GM12878 (cell line): ENCODE measurements at regions not wholly inside any gene's neighbourhood (a gene's known extent, or its start where the extent isn't known, plus 50 kb on each side); places are given as distances from the start of the nearest gene placed in this dataset.

Experiments used
- ATAC-seq: fragments of 200-7000 bp; cut with Tn5 transposase; 3 replicates; pipeline ENCODE4 v1.9.1; 2020; ENCODE audit warnings: mild to moderate bottlenecking, moderate library complexity
- BruUV-seq: library from RNA; stranded (reverse); fragments of 400-500 nt; replicated peaks from 2 replicates; lab custom pipeline; 2021; lab: Mats Ljungman, UMichigan
- CTCF ChIA-PET: fragments of 300-600 bp; sonication (Branson Sonifier 250); formaldehyde crosslinking; extraction: SDS; loops from one replicate; lab custom pipeline; 2021; ENCODE audit warnings: inconsistent platforms; lab: Yijun Ruan, JAX
- POLR2A ChIA-PET: fragments of 350-600 bp; formaldehyde crosslinking; extraction: SDS; loops from one replicate; lab custom pipeline; 2021; ENCODE audit warnings: inconsistent platforms; lab: Charles Lee
- RAD21 ChIA-PET: fragments of 300-600 bp; sonication (Branson Sonifier 250); formaldehyde crosslinking; loops from one replicate; lab custom pipeline; 2023; ENCODE audit warnings: antibody characterized with exemption; ENCODE audit not compliant: unreplicated experiment; lab: Charles Lee
- SMC1A ChIA-PET: fragments of 300-600 bp; sonication (Branson Sonifier 250); formaldehyde crosslinking; loops from one replicate; lab custom pipeline; 2023; ENCODE audit not compliant: unreplicated experiment, uncharacterized antibody; lab: Charles Lee
- DNase-seq: peaks from one replicate; pipeline ENCODE4 v3.0.0-alpha.2; 2011; ENCODE audit warnings: low read depth, low spot score
- FAIRE-seq: peaks from 3 replicates; lab custom pipeline; 2011; peaks lifted over from hg19 to GRCh38; lab: Jason Lieb, UNC
- H2AFZ ChIP-seq: 2 replicates; pipeline ENCODE4 v1.6.0; 2011; ENCODE audit warnings: low read depth, low read length, control low read depth; ENCODE audit not compliant: control insufficient read depth
- H3K27ac ChIP-seq: 2 replicates; pipeline ENCODE4 v1.5.1; 2011; ENCODE audit warnings: control low read depth; ENCODE audit not compliant: control insufficient read depth, insufficient read depth
- H3K27me3 ChIP-seq, 2 experiments: replicated peaks in 1 of 2; 2 replicates each; pipeline versions ENCODE4 v1.6.0 to v1.6.1; 2011; ENCODE audit warnings: low read length in 1 of 2; ENCODE audit not compliant: control insufficient read depth in 2 of 2, insufficient read depth in 2 of 2
- H3K36me3 ChIP-seq, 2 experiments: 2 replicates each; pipeline ENCODE4 v1.5.1; 2011; ENCODE audit warnings: low read length in 1 of 2; ENCODE audit not compliant: control insufficient read depth in 2 of 2, insufficient read depth in 2 of 2
- H3K4me1 ChIP-seq: 2 replicates; pipeline ENCODE4 v1.6.1; 2011; ENCODE audit warnings: mild to moderate bottlenecking, low read length, moderate library complexity, mixed read lengths; ENCODE audit not compliant: control insufficient read depth, insufficient read depth
- H3K4me2 ChIP-seq: 2 replicates; pipeline ENCODE4 v1.6.0; 2011; ENCODE audit warnings: control low read depth; ENCODE audit not compliant: control insufficient read depth, insufficient read depth
- H3K4me3 ChIP-seq: fragments of 200-600 bp; sonication (generic); 2 replicates; pipeline ENCODE4 v1.5.1; 2016
- H3K79me2 ChIP-seq: 2 replicates; pipeline ENCODE4 v1.6.0; 2011; ENCODE audit warnings: low read length; ENCODE audit not compliant: control insufficient read depth, insufficient read depth
- H3K9ac ChIP-seq: 2 replicates; pipeline ENCODE4 v1.8.0; 2011; ENCODE audit warnings: low read length, control low read depth, mixed read lengths; ENCODE audit not compliant: control insufficient read depth, insufficient read depth
- H3K9me3 ChIP-seq: replicated peaks from 3 replicates; pipeline ENCODE4 v1.5.1; 2011; ENCODE audit warnings: mild to moderate bottlenecking, low read length; ENCODE audit not compliant: control insufficient read depth, insufficient read depth
- H4K20me1 ChIP-seq: 2 replicates; pipeline ENCODE4 v1.6.0; 2011; ENCODE audit not compliant: control insufficient read depth, insufficient read depth
- BACH1 ChIP-seq: fragments of 450-650 bp; IDR thresholded peaks from 2 replicates; pipeline ENCODE4 v1.6.1; 2017; ENCODE audit warnings: mild to moderate bottlenecking, borderline replicate concordance
- BHLHE40 ChIP-seq, 2 experiments: fragments of 450-650 bp in 1 of 2; IDR thresholded peaks; 2 replicates each; pipeline ENCODE4 v1.6.1; 2011 to 2017; ENCODE audit warnings: low read depth in 2 of 2, borderline replicate concordance in 1 of 2, improper control_type of control experiment in 1 of 2, low read length in 1 of 2, mild to moderate bottlenecking in 1 of 2
- CTCF ChIP-seq, 3 experiments: IDR thresholded peaks in 2 of 3; conservative IDR thresholded peaks in 1 of 3; 2 replicates each; pipeline ENCODE4 v1.5.1; 2011; ENCODE audit warnings: low read depth in 3 of 3, low read length in 3 of 3, mild to moderate bottlenecking in 3 of 3, control low read depth in 2 of 3, moderate library complexity in 2 of 3, inconsistent platforms in 1 of 3, mixed read lengths in 1 of 3; ENCODE audit not compliant: control insufficient read depth in 2 of 3, insufficient read depth in 1 of 3; ENCODE audit errors: extremely low read depth in 1 of 3
- CUX1 ChIP-seq: IDR thresholded peaks from 2 replicates; pipeline ENCODE4 v1.6.1; 2012; ENCODE audit warnings: improper control_type of control experiment, low read depth, low read length; ENCODE audit not compliant: insufficient replicate concordance
- IKZF1 ChIP-seq: fragments of 450-650 bp; conservative IDR thresholded peaks from 2 replicates; pipeline ENCODE4 v1.6.1; 2017; ENCODE audit warnings: antibody characterized with exemption, mild to moderate bottlenecking
- NKRF ChIP-seq: fragments of 450-650 bp; conservative IDR thresholded peaks from 2 replicates; pipeline ENCODE4 v1.6.1; 2017; ENCODE audit warnings: mild to moderate bottlenecking, moderate library complexity
- SUZ12 ChIP-seq: fragments of 200-600 bp; sonication (generic); IDR thresholded peaks from one replicate; pipeline ENCODE4 v1.6.1; 2018; ENCODE audit warnings: antibody characterized with exemption, mild to moderate bottlenecking; ENCODE audit not compliant: unreplicated experiment
- ZNF592 ChIP-seq: fragments of 450-650 bp; IDR thresholded peaks from 2 replicates; pipeline ENCODE4 v1.6.1; 2017; ENCODE audit warnings: mild to moderate bottlenecking, moderate library complexity
- WGBS: methylation state at CpG from one replicate; pipeline ENCODE4 v1.1.6; 2016; ENCODE audit warnings: low lambda C conversion rate; ENCODE audit not compliant: insufficient replicate concordance, insufficient coverage; ENCODE audit errors: missing lambda C conversion rate; 5-methylcytosine and 5-hydroxymethylcytosine counted together
- in situ Hi-C: fragments of 300-500 bp; cut with MboI; formaldehyde crosslinking; loops from 9 replicates; pipeline ENCODE4 v1.14.3; 2018; ENCODE audit warnings: mixed read lengths
- intact Hi-C: fragments of 100-400 bp; cut with micrococcal nuclease; formaldehyde crosslinking; loops from one replicate; pipeline ENCODE4 v1.14.2; 2022; ENCODE audit not compliant: unreplicated experiment

- no peak for TF ChIP-seq NKRF
Observed at GRCh38 chr2:65485839-65486238, 53.4 kb upstream of the SPRED2 start (continued).

- Histone ChIP-seq H3K79me2 (no peaks in the 10 kb centered on the region), H3K4me1 (no peaks in the 10 kb centered on the region), H3K27me3 (no peaks in the 10 kb centered on the region), H4K20me1 (no peaks in the 10 kb centered on the region), H3K27ac (no peak overlapping the region), H3K4me2 (no peak overlapping the region), H3K9me3 (peaks cover 2% of the 10 kb centered on the region; the same call in 1 of the 3 replicates), H3K9ac (no peak overlapping the region), H2AFZ (no peak overlapping the region), H3K36me3 (no peaks in the 10 kb centered on the region), H3K4me3 (no peak overlapping the region)
- SMC1A ChIA-PET: no interaction called here
- 18% methylated on average over 4 of the region's 4 CpGs for WGBS
- CTCF ChIA-PET: no interaction called here
- FAIRE-seq (no peak), DNase-seq (no peak), ATAC-seq (no peak)
- no TSS peak for BruUV-seq
- POLR2A ChIA-PET: no interaction called here
- RAD21 ChIA-PET: interaction anchor here (0.6 kb wide), 1 partner anchor 220 kb away, joined by 3 read pairs; no protein-coding TSS in a partner anchor
- intact Hi-C loops: no loop called here
- in situ Hi-C loops: no loop called here
- TF ChIP-seq IKZF1 (no peak), SUZ12 (no peak), CUX1 (no peak), CTCF (IDR thresholded peaks at IDR 0.05 in 2 of 3, conservative IDR thresholded peaks at IDR 0.05 in 1 of 3; ENCODE audit: control insufficient read depth in 2 of 3, extremely low read depth in 1 of 3, insufficient read depth in 1 of 3, low read depth in 3 of 3, low read length in 3 of 3) (no peak), ZNF592 (no peak), BHLHE40 (IDR thresholded peaks at IDR 0.05; ENCODE audit: borderline replicate concordance in 1 of 2, low read depth in 2 of 2, low read length in 1 of 2) (no peak), BACH1 (no peak)
Observed at GRCh38 chr2:65483763-65484162, 51.4 kb upstream of the SPRED2 start.
